NCI-H1694 treated with DMSO at 0.1 percent for 48 hours (cell line): ENCODE measurements at regions not wholly inside any gene's neighbourhood (a gene's known extent, or its start where the extent isn't known, plus 50 kb on each side); places are given as distances from the start of the nearest gene placed in this dataset.
"Not testable (repeated sequence)": the region's sequence is repeated elsewhere in the genome, so short reads cannot be mapped to it uniquely, and the experiment has no call there.

Source experiments
- DNase-seq: peaks from one replicate; lab custom pipeline; 2025; lab: John Stamatoyannopoulos, UW

DNA sequence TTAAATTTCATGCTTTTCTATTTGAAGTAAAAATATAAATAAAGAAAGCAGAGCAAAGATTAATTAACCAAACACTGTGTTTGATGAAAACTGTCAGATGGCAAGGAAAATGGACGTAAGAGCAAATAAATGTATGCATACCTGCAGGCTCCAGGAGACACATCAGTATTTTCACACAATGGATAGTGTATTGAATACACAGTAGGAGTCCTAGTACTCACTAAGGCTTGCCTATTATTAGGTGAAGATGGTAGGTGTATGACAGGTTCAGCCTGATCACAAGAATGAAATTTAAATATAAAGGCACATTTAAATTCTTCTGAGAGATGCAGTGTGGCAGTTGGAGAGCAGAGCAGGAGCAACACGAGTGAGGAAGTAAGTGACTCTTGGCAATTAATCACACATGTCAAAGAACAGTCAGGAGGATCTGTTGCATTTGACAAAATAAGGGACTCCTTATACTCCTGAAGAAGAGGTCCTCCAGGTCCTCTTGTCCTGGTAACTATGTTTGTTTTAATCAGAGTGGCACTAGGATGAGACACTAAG lies 106.0 kb upstream of the NDST4 start:
- no peak for DNase-seq

DNA sequence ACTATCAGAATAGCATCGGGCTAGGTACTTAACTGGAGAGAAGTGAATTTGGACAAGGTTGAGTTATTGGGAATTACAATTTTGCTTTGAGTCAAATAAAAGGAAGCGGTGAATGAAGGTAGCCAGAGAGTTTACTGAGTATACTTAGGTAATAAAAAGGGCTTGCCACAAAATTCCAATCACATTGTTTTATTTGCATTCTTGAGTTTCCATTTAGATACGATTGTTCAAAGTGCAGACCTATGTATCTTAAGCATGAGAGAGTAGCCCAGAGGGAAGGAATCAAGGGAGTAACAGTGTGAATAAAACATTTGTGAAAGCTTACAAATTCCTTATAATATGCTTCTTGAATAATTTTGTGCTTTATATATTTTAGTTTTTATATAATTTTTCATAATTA lies 102.5 kb upstream of the NDST4 start:
- no peak for DNase-seq

DNA sequence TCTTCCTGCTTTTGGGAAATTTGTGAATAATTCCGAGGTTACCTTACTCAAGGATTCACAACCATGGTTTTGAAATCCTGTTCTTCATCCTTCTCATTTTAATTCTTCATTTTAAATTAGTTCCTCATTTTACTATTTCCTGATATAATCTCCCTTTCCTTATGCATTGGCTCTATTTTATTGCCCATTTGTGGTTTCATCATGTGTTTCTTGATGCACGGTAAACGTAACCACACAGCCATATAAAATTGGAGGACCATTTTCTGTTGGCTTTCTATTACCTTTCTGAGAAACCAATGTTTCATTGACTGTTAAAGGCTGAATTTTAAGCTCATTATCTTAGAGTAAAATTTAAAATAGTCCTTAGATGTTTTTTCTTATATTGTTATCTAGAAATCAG lies 100.3 kb upstream of the NDST4 start:
- DNase-seq = no peak

DNA sequence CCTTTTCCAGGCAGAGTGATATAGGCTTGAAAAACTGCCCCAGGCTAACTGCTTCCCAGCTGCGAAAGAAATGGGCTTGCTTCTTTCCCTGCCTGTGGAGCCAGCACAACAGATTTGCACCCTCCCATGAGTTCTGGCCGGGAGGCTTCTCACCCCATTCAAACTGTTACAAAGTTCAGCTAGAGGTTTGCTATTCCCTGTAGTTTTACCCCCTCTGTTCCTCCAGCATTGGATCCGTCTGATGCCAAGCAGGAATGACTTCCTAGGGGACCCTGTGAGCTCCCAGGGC lies 87.6 kb upstream of the NDST4 start:
- no peak for DNase-seq

DNA sequence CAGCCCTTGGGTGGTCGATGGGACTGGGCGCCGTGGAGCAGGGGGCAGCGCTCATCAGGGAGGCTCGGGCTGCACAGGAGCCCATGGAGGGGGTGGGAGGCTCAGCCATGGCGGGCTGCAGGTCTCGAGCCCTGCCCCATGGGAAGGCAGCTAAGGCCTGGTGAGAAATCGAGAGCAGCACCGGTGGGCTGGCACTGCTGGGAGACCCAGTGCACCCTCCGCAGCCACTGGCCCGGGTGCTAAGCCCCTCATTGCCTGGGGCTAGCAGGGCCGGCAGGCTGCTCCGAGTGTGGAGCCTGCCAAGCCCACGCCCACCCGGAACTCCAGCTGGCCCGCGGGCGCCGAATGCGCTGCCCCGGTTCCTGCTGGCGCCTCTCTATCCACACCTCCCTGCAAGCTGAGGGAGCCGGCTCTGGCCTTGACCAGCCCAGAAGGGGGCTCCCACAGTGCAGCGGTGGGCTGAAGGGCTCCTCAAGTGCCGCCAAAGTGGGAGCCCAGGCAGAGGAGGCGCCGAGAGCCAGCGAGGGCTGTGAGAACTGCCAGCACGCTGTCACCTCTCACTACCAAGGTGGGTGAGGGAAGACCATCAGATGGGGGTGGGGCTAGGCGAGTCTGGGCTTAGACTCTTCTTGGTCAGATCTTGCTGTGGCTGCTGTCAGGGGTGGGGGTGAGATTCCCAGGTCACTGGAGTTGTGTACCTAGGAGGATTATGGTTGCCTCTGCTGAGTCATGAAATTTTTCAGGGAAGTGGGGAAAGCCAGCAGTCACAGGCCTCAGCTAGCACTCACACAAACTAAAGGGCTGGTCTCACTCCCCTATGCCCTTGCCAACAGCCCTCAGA lies 87.0 kb upstream of the NDST4 start:
- DNase-seq = not testable (repeated sequence)

DNA sequence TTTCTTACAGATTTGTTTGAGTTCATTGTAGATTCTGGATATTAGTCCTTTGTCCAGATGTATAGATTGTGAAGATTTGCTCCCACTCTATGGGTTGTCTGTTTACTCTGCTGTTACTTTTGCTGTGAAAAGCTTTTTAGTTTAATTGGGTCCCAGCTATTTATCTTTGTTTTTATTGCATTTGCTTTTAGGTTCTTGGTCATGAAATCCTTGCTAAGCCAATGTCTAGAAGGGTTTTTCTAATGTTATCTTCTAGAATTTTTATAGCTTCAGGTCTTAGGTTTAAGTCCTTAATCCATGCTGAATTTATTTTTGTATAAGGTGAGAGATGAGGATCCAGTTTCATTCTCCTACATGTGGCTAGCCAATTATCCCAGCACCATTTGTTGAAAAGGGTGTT lies 81.2 kb upstream of the NDST4 start:
- DNase-seq = not testable (repeated sequence)

DNA sequence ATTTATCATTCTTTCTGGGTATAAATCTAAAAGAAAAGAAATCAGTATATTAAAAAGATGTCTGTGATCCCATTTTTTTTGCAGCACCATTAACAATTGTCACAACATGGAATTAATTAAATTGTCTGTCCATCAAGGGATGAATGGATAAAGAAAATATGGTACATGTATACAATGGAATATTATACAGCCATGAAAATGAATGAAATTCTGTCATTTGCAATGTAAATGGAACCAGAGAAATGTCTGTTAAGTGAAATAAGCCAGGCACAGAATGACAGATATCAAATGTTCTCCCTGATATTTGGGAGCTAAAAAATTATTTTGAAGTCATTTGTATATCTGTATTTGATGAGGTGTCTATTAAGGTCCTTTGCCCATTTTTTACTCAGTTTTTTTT lies 77.1 kb upstream of the NDST4 start:
- DNase-seq = no peak

DNA sequence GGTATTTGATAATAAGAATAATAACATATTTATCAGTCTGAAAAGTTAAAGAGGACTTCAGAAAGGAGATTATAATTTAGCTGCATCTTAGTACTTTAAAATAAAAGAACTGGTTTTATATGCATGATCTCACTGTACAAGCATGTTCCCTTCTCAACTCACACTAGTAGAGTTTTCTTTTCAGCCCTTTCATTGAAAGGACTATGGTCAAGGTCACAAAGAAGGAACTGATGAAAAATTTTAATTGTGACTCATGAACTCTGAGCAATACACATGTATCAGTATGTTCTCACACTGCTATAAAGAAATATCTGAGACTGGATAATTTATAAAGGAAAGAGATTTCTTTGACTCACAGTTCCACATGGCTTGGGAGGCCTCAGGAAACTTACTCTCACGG lies 73.7 kb upstream of the NDST4 start:
- no peak for DNase-seq

DNA sequence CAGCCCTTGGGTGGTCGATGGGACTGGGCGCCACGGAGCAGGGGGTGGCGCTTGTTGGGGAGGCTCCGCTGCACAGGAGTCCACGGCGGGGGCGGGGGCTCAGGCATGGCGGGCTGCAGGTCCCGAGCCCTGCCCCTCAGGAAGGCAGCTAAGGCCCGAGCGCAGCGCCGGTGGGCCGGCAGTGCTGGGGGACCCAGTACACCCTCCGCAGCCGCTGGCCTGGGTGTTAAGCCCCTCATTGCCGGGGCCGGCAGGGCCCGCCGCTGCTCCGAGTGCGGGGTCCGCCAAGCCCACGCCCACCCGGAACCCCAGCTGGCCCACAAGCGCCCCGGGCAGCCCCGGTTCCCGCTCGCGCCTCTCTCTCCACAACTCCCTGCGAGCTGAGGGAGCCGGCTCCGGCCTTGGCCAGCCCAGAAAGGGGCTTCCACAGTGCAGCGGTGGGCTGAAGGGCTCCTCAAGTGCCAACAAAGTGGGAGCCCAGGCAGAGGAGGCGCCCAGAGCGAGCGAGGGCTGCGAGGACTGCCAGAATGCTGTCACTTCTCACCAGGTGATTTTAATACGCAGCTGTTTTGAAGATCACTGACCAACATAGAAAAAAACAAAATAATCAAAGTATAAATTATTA lies 66.1 kb upstream of the NDST4 start:
- DNase-seq = not testable (repeated sequence)

DNA sequence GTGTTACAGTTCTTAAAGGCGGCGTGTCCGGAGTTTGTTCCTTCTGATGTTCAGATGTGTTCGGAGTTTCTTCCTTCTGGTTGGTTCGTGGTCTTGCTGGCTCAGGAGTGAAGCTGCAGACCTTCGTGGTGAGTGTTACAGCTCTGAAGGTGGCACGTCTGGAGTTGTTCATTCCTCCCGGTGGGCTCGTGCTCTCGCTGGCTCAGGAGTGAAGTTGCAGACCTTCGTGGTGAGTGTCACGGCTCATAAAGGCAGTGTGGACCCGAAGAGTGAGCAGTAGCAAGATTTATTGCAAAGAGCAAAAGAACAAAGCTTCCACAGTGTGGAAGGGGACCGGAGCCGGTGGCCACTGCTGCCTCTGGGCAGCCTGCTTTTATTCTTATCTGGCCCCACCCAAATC lies 65.3 kb upstream of the NDST4 start:
- not testable (repeated sequence) for DNase-seq

DNA sequence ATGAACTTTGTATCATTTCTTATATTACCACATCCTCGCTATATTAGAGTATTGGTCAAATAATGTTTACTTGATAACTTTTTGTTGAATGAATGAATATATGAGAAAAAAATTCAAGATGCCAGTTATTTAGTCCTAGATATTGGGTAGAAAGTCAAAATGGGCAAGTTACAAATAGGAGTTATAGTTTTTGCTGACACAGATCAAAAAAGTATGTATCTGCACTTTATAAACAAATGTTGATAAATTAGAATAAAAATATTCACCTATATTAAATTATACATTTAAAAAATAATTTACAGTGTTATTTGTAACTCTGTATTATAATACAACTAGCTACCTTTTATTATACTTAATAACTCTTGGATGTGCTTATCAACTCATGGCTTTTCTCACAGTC lies 57.8 kb upstream of the NDST4 start:
- DNase-seq = no peak

DNA sequence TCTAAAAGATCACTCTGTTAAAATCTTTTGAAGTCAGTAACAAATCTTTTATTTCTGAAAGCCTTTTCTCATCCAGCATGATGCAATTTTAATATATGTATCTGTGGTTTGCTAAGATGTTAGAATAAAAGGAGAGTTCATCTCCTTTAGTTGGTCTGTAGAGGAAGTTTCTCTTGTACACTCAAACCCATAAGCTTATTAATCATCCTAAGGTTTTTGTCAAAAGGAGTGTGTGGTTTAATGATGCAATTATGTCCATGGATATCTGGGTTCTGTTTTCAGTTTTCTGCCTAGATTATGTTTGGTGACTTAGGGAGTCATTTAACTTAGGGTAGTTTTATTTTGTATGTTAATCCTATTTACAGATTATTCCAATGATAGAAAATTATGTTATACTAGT lies 52.1 kb upstream of the NDST4 start:
- DNase-seq = no peak
